H1 (cell line): ENCODE measurements at regions not wholly inside any gene's neighbourhood (a gene's known extent, or its start where the extent isn't known, plus 50 kb on each side); places are given as distances from the start of the nearest gene placed in this dataset.

Source experiments
- CTCF ChIA-PET: fragments of 300-600 bp; sonication (Branson Sonifier 250); formaldehyde crosslinking; loops from one replicate; lab custom pipeline; 2021; ENCODE audit not compliant: partially characterized antibody; lab: Charles Lee
- POLR2A ChIA-PET: fragments of 300-600 bp; sonication (Branson Sonifier 250); formaldehyde crosslinking; loops from one replicate; lab custom pipeline; 2021; ENCODE audit warnings: inconsistent platforms; ENCODE audit not compliant: partially characterized antibody; lab: Charles Lee
- DNase-seq, 2 experiments: peaks; one replicate each; pipeline versions ENCODE4 v3.0.0 to v3.0.0-alpha.2; 2010 to 2022; ENCODE audit warnings: low spot score in 2 of 2, low read depth in 1 of 2, mixed read lengths in 1 of 2
- FAIRE-seq: peaks from 2 replicates; lab custom pipeline; 2011; peaks lifted over from hg19 to GRCh38; lab: Jason Lieb, UNC
- H2AFZ ChIP-seq: 2 replicates; pipeline ENCODE4 v1.8.1; 2012; ENCODE audit warnings: low read length, inconsistent platforms
- H2AK5ac ChIP-seq: 2 replicates; pipeline ENCODE4 v1.6.1; 2013; ENCODE audit warnings: low read depth, low read length
- H2BK120ac ChIP-seq: replicated peaks from 2 replicates; pipeline ENCODE3; 2013; ENCODE audit warnings: low read depth, low read length, inconsistent platforms
- H2BK12ac ChIP-seq: 2 replicates; pipeline ENCODE4 v1.6.1; 2013; ENCODE audit warnings: low read depth, low read length
- H2BK15ac ChIP-seq: 2 replicates; pipeline ENCODE4 v1.6.1; 2013; ENCODE audit warnings: low read length
- H2BK20ac ChIP-seq: 2 replicates; pipeline ENCODE4 v1.6.1; 2013; ENCODE audit warnings: low read length
- H2BK5ac ChIP-seq: 2 replicates; pipeline ENCODE4 v1.6.1; 2013; ENCODE audit warnings: low read depth, low read length
- H3K14ac ChIP-seq: 2 replicates; pipeline ENCODE4 v1.6.1; 2013; ENCODE audit warnings: inconsistent platforms; ENCODE audit not compliant: insufficient read length
- H3K18ac ChIP-seq: 2 replicates; pipeline ENCODE4 v1.6.1; 2013; ENCODE audit warnings: low read length; ENCODE audit errors: extremely low read depth
- H3K23ac ChIP-seq: 2 replicates; pipeline ENCODE4 v1.6.1; 2013; ENCODE audit warnings: inconsistent platforms; ENCODE audit not compliant: insufficient read length
- H3K23me2 ChIP-seq: 2 replicates; pipeline ENCODE4 v1.6.1; 2013; ENCODE audit warnings: low read depth, low read length
- H3K27ac ChIP-seq: 2 replicates; pipeline ENCODE4 v1.6.1; 2011; ENCODE audit warnings: low read depth, low read length, inconsistent platforms
- H3K27me3 ChIP-seq, 4 experiments: replicated peaks in 1 of 4; 1 replicate in 1 of 4; 2 replicates in 3 of 4; pipeline versions ENCODE4 v1.6.1 to v1.8.1; 2011 to 2013; ENCODE audit warnings: low read length in 3 of 4, mild to moderate bottlenecking in 3 of 4, inconsistent platforms in 2 of 4, mixed read lengths in 2 of 4, moderate library complexity in 1 of 4; ENCODE audit not compliant: control insufficient read depth in 3 of 4, insufficient read depth in 3 of 4; ENCODE audit errors: extremely low read depth in 1 of 4
- H3K36me3 ChIP-seq, 4 experiments: 2 replicates each; pipeline versions ENCODE4 v1.6.1 to v1.8.1; 2011 to 2013; ENCODE audit warnings: mild to moderate bottlenecking in 4 of 4, low read length in 3 of 4, moderate library complexity in 2 of 4, control low read depth in 1 of 4, inconsistent platforms in 1 of 4; ENCODE audit not compliant: insufficient read depth in 4 of 4, control insufficient read depth in 2 of 4
- H3K4ac ChIP-seq: replicated peaks from 2 replicates; pipeline ENCODE3; 2013; ENCODE audit warnings: low read length, low read depth, mixed read lengths, inconsistent platforms; ENCODE audit not compliant: insufficient read length
- H3K4me1 ChIP-seq, 4 experiments: replicated peaks in 1 of 4; 1 replicate in 1 of 4; 2 replicates in 3 of 4; pipeline versions ENCODE4 v1.6.1 to v1.8.1; 2011 to 2013; ENCODE audit warnings: low read length in 3 of 4, inconsistent platforms in 2 of 4, mixed read lengths in 1 of 4; ENCODE audit not compliant: insufficient read depth in 4 of 4, control insufficient read depth in 3 of 4
- H3K4me2 ChIP-seq, 2 experiments: 2 replicates each; pipeline versions ENCODE4 v1.6.1 to v1.8.1; 2011 to 2013; ENCODE audit warnings: low read depth in 2 of 2, low read length in 2 of 2, control low read depth in 1 of 2, inconsistent platforms in 1 of 2, mild to moderate bottlenecking in 1 of 2; ENCODE audit not compliant: insufficient read depth in 1 of 2
- H3K4me3 ChIP-seq, 4 experiments: fragments of 200-600, 300-600 bp in 1 of 4; sonication (generic), shearing (Covaris generic), sonication (Bioruptor Twin) in 1 of 4; 2 replicates each; pipeline versions ENCODE4 v1.5.1 to v1.8.1; 2011 to 2016; ENCODE audit warnings: low read length in 4 of 4, low read depth in 3 of 4, control low read depth in 2 of 4, inconsistent platforms in 2 of 4, mild to moderate bottlenecking in 2 of 4, mixed read lengths in 1 of 4, moderate library complexity in 1 of 4; ENCODE audit not compliant: insufficient read depth in 2 of 4; ENCODE audit errors: extremely low read depth in 1 of 4
- H3K56ac ChIP-seq: replicated peaks from 2 replicates; pipeline ENCODE3; 2013; ENCODE audit warnings: low read depth, mild to moderate bottlenecking, mixed read lengths, low read length, inconsistent platforms; ENCODE audit not compliant: insufficient read length
- H3K79me1 ChIP-seq: 2 replicates; pipeline ENCODE4 v1.6.1; 2013; ENCODE audit warnings: low read depth, low read length, control low read depth
- H3K79me2 ChIP-seq, 2 experiments: 2 replicates each; pipeline versions ENCODE4 v1.6.1 to v1.8.1; 2012 to 2013; ENCODE audit warnings: low read length in 2 of 2, mild to moderate bottlenecking in 2 of 2, inconsistent platforms in 1 of 2; ENCODE audit not compliant: insufficient read depth in 2 of 2, control insufficient read depth in 1 of 2
- H3K9ac ChIP-seq, 4 experiments: replicated peaks in 1 of 4; 1 replicate in 1 of 4; 2 replicates in 3 of 4; pipeline versions ENCODE4 v1.6.1 to v1.8.1; 2011 to 2013; ENCODE audit warnings: low read depth in 3 of 4, low read length in 3 of 4, control low read depth in 2 of 4, mild to moderate bottlenecking in 2 of 4, moderate library complexity in 2 of 4, inconsistent platforms in 1 of 4; ENCODE audit errors: extremely low read depth in 1 of 4
- H3K9me3 ChIP-seq, 2 experiments: 2 replicates each; pipeline versions ENCODE4 v1.6.1 to v1.8.1; 2012 to 2013; ENCODE audit warnings: mild to moderate bottlenecking in 2 of 2, moderate library complexity in 2 of 2, control low read depth in 1 of 2, inconsistent platforms in 1 of 2, low read depth in 1 of 2, low read length in 1 of 2, mixed read lengths in 1 of 2; ENCODE audit not compliant: insufficient read depth in 2 of 2
- H4K20me1 ChIP-seq, 2 experiments: replicated peaks in 1 of 2; 2 replicates each; pipeline versions ENCODE3 to v1.8.1; 2011 to 2013; ENCODE audit warnings: inconsistent platforms in 2 of 2, low read length in 2 of 2, mild to moderate bottlenecking in 1 of 2; ENCODE audit not compliant: insufficient read depth in 2 of 2, control insufficient read depth in 1 of 2
- H4K5ac ChIP-seq: 2 replicates; pipeline ENCODE4 v1.6.1; 2013; ENCODE audit warnings: low read length, low read depth, mixed read lengths, inconsistent platforms; ENCODE audit not compliant: insufficient read length
- H4K8ac ChIP-seq: 2 replicates; pipeline ENCODE4 v1.8.0; 2013; ENCODE audit warnings: mild to moderate bottlenecking, moderate library complexity, low read length, inconsistent platforms; ENCODE audit not compliant: insufficient read depth; ENCODE audit errors: extremely low read depth
- H4K91ac ChIP-seq: replicated peaks from 2 replicates; pipeline ENCODE3; 2013; ENCODE audit warnings: low read length, mixed read lengths, inconsistent platforms; ENCODE audit not compliant: insufficient read length
- CHD1 ChIP-seq: IDR thresholded peaks from 2 replicates; pipeline ENCODE4 v1.6.1; 2012; ENCODE audit warnings: low read depth, low read length, improper control_type of control experiment
- RAD21 ChIP-seq, 2 experiments: IDR thresholded peaks in 1 of 2; conservative IDR thresholded peaks in 1 of 2; 2 replicates each; pipeline ENCODE4 v1.6.1; 2011; ENCODE audit warnings: low read depth in 2 of 2, low read length in 2 of 2, improper control_type of control experiment in 1 of 2, inconsistent platforms in 1 of 2, mild to moderate bottlenecking in 1 of 2, moderate library complexity in 1 of 2
- SAP30 ChIP-seq: fragments of 300-600 bp; sonication (generic); IDR thresholded peaks from 2 replicates; pipeline ENCODE4 v1.7.1; 2012; ENCODE audit warnings: low read length, moderate library complexity, mild to moderate bottlenecking, inconsistent platforms; ENCODE audit not compliant: insufficient read depth, insufficient replicate concordance
- TAF1 ChIP-seq: IDR thresholded peaks from 2 replicates; pipeline ENCODE4 v1.6.1; 2011; ENCODE audit warnings: mild to moderate bottlenecking, low read depth, low read length
- TCF12 ChIP-seq: IDR thresholded peaks from 2 replicates; pipeline ENCODE4 v1.6.1; 2011; ENCODE audit warnings: low read depth, mild to moderate bottlenecking, low read length
- TEAD4 ChIP-seq: IDR thresholded peaks from 2 replicates; pipeline ENCODE4 v1.6.1; 2012; ENCODE audit warnings: low read depth, low read length, inconsistent platforms, mixed read lengths
- WGBS, 2 experiments: shearing (Covaris generic) in 1 of 2; methylation state at CpG; one replicate each; pipeline versions ENCODE4 v1.1.6 to v1.1.7; 2013 to 2015; ENCODE audit warnings: low lambda C conversion rate in 2 of 2, mixed read lengths in 2 of 2, inconsistent platforms in 1 of 2, low coverage in 1 of 2, missing lambda C conversion rate in 1 of 2; ENCODE audit not compliant: insufficient replicate concordance in 2 of 2, insufficient coverage in 1 of 2, insufficient read length in 1 of 2; ENCODE audit errors: extremely low coverage in 1 of 2, missing lambda C conversion rate in 1 of 2; 5-methylcytosine and 5-hydroxymethylcytosine counted together

DNA sequence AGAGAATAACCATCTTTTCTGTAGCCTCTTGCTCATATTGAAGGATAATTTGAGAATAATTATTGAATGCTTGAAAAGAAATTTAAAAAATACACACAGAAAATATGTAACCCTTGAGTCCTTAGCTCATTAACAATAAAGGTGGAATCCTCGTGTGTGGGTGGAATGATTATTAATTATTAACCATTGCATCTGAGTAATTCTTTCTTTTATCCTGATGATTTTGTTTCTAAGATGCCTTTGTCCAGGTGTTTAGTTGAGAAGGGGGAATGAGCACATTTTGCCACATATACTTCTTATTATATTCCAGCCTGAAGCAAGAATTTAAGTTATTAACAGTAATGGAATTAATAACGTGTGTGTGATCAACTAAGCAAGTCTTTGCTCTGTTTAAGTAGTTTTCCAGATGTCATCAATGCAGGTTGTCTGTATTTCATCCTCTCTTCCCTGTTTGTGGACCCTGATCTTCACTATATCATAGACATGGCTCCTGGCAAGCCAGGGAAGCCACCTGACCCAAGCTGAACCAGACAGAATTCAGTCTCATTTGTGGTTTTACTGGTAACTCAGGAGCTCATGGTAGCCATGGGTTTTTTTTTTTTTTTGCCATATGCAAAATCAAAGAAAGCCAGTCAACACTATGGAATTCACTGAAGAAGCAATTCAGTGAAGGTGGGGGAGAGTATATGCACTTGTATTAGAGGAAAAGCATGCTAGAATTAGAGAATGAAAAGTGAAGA lies 144.3 kb downstream of the KIF20B start:
- H3K79me2 ChIP-seq: no peaks in the 10 kb centered on the region
- TF ChIP-seq TCF12 (no peak), TAF1 (no peak), TEAD4 (no peak), CHD1 (no peak), SAP30 (no peak), RAD21 (IDR thresholded peaks at IDR 0.05 in 1 of 2, conservative IDR thresholded peaks at IDR 0.05 in 1 of 2; ENCODE audit: low read depth in 2 of 2, low read length in 2 of 2) (no peak)
- no peak overlapping the region for H3K23ac ChIP-seq
- H3K4me3 ChIP-seq: no peak overlapping the region
- no peaks in the 10 kb centered on the region for H3K27me3 ChIP-seq
- H3K9ac ChIP-seq: no peak overlapping the region
- ChIA-PET POLR2A (no interaction called here), CTCF (interaction anchor here (0.9 kb wide), 1 partner anchor 16 kb away, joined by 4 read pairs; no protein-coding TSS in a partner anchor)
- H3K79me1 ChIP-seq: no peaks in the 10 kb centered on the region
- no peak overlapping the region for H3K18ac ChIP-seq
- no peak for DNase-seq
- no peak overlapping the region for H3K56ac ChIP-seq
- H2BK12ac ChIP-seq: no peak overlapping the region
- H3K36me3 ChIP-seq: no peaks in the 10 kb centered on the region
- 89% methylated on average over 2 of the region's 2 CpGs; no CpG with 5 or more reads in 1 of the 2 experiments for WGBS, 2 experiments
- no peak overlapping the region for H2BK5ac ChIP-seq
- no peak overlapping the region for H2BK15ac ChIP-seq
- H3K4ac ChIP-seq: no peak overlapping the region
- H2AFZ ChIP-seq: no peak overlapping the region
- FAIRE-seq: no peak
- no peak overlapping the region for H3K4me2 ChIP-seq
- no peak overlapping the region for H3K14ac ChIP-seq
- H3K9me3 ChIP-seq: no peaks in the 10 kb centered on the region; a peak in 1 of 4 replicates
- H2BK120ac ChIP-seq: no peak overlapping the region
- H3K23me2 ChIP-seq: no peaks in the 10 kb centered on the region; the same call in 1 of the 2 replicates
- H3K4me1 ChIP-seq: no peaks in the 10 kb centered on the region
- H4K20me1 ChIP-seq: no peaks in the 10 kb centered on the region
- H3K27ac ChIP-seq: no peak overlapping the region
- no peak overlapping the region for H4K5ac ChIP-seq
- no peak overlapping the region for H2AK5ac ChIP-seq
- H4K8ac ChIP-seq: no peak overlapping the region
- no peak overlapping the region for H2BK20ac ChIP-seq
- H4K91ac ChIP-seq: no peak overlapping the region
